K562 (cell line): ENCODE measurements at regions not wholly inside any gene's neighbourhood (a gene's known extent, or its start where the extent isn't known, plus 50 kb on each side); places are given as distances from the start of the nearest gene placed in this dataset.

Experiments
- ATF3 ChIP-seq, 2 experiments: fragments of 450-650 bp in 1 of 2; sonication (generic) in 1 of 2; formaldehyde crosslinking in 1 of 2; IDR thresholded peaks in 1 of 2; conservative IDR thresholded peaks in 1 of 2; 2 replicates each; pipeline versions ENCODE4 v1.6.1 to v1.8.1; 2016 to 2023; ENCODE audit warnings: mild to moderate bottlenecking in 2 of 2, moderate library complexity in 2 of 2, inconsistent platforms in 1 of 2, missing genetic modification reagents in 1 of 2
- MEF2A ChIP-seq: IDR thresholded peaks from 2 replicates; pipeline ENCODE4 v1.6.1; 2011; ENCODE audit warnings: low read depth, mild to moderate bottlenecking, low read length, moderate library complexity; ENCODE audit not compliant: control insufficient read depth
- NBN ChIP-seq: fragments of 450-650 bp; IDR thresholded peaks from 2 replicates; pipeline ENCODE4 v1.6.1; 2016; ENCODE audit warnings: low read depth, mild to moderate bottlenecking
- POLR2AphosphoS5 ChIP-seq: IDR thresholded peaks from 2 replicates; pipeline ENCODE4 v1.6.1; 2011; ENCODE audit warnings: mild to moderate bottlenecking, low read depth, low read length, moderate library complexity; ENCODE audit not compliant: control insufficient read depth, insufficient read depth
- REST ChIP-seq, 2 experiments: fragments of 450-650 bp; formaldehyde crosslinking in 1 of 2; IDR thresholded peaks; 2 replicates each; pipeline versions ENCODE4 v1.4.0 to v1.6.1; 2014 to 2020; ENCODE audit warnings: mild to moderate bottlenecking in 2 of 2, borderline replicate concordance in 1 of 2, low read depth in 1 of 2
- RFX5 ChIP-seq: IDR thresholded peaks from 2 replicates; pipeline ENCODE4 v1.6.1; 2011; ENCODE audit warnings: low read depth, mild to moderate bottlenecking, improper control_type of control experiment, low read length
- SMARCA4 ChIP-seq: fragments of 450-650 bp; IDR thresholded peaks from 2 replicates; pipeline ENCODE4 v1.6.1; 2016
- ZBTB1 ChIP-seq: sonication (generic); formaldehyde crosslinking; IDR thresholded peaks from 2 replicates; pipeline ENCODE4 v1.8.1; 2023; ENCODE audit warnings: missing genetic modification reagents, low read depth, mild to moderate bottlenecking, borderline replicate concordance
- ZFP36 ChIP-seq: fragments of 150-350 bp; IDR thresholded peaks from 2 replicates; pipeline ENCODE4 v1.6.1; 2018; ENCODE audit warnings: low read length, low read depth; ENCODE audit not compliant: partially characterized antibody

GRCh38 chr5:161134083-161134482, 282.1 kb upstream of the ATP10B start:
- TF ChIP-seq ATF3 (IDR thresholded peaks at IDR 0.05) (no peak), ATF3 (CRISPR knock-in tag; conservative IDR thresholded peaks at IDR 0.05) (no peak), MEF2A (no peak), RFX5 (no peak), NBN (no peak), SMARCA4 (no peak), ZBTB1 (CRISPR knock-in tag) (no peak), REST (IDR thresholded peaks at IDR 0.05; ENCODE audit: borderline replicate concordance) (no peak), REST (CRISPR knock-in tag; IDR thresholded peaks at IDR 0.05; ENCODE audit: low read depth) (no peak), POLR2AphosphoS5 (no peak), ZFP36 (no peak)
